Ascending aorta (tissue), 2 donors: ENCODE measurements at regions not wholly inside any gene's neighbourhood (a gene's known extent, or its start where the extent isn't known, plus 50 kb on each side); places are given as distances from the start of the nearest gene placed in this dataset.
"Not testable (repeated sequence)": the region's sequence is repeated elsewhere in the genome, so short reads cannot be mapped to it uniquely, and the experiment has no call there.

Experiments used
- DNase-seq, 2 donors: peaks; one replicate each; pipeline ENCODE4 v3.0.0-alpha.2; 2019; ENCODE audit warnings: low spot score in 2 of 2
- H3K27ac ChIP-seq, 2 donors: fragments of 200-600 bp; sonication (generic); one replicate each; pipeline ENCODE4 v1.5.1; 2016 to 2017; ENCODE audit warnings: mild to moderate bottlenecking in 1 of 2
- H3K27me3 ChIP-seq: fragments of 200-600 bp; sonication (generic); one replicate; pipeline ENCODE4 v1.5.1; 2017
- H3K36me3 ChIP-seq, 2 donors: fragments of 200-600 bp; sonication (generic); one replicate each; pipeline ENCODE4 v1.5.1; 2016
- H3K4me1 ChIP-seq, 2 donors: fragments of 200-600 bp; sonication (generic); one replicate each; pipeline ENCODE4 v1.5.1; 2016 to 2017; ENCODE audit warnings: mild to moderate bottlenecking in 1 of 2
- H3K4me3 ChIP-seq, 2 donors: fragments of 200-600 bp; sonication (generic); one replicate each; pipeline ENCODE4 v1.5.1; 2016 to 2017; ENCODE audit warnings: mild to moderate bottlenecking in 1 of 2
- H3K9me3 ChIP-seq, 2 donors: fragments of 200-600 bp; sonication (generic); one replicate each; pipeline ENCODE4 v1.5.1; 2016
- CTCF ChIP-seq, 3 experiments: fragments of 200-600 bp in 2 of 3; fragments of 450-650 bp in 1 of 3; sonication (generic) in 2 of 3; IDR thresholded peaks; one replicate each; pipeline ENCODE4 v1.5.1; 2016 to 2019; ENCODE audit warnings: antibody characterized with exemption in 3 of 3, mild to moderate bottlenecking in 1 of 3, moderate library complexity in 1 of 3
- intact Hi-C: fragments of 100-400 bp; cut with DNase I; formaldehyde crosslinking; loops from one replicate; pipeline ENCODE4 v1.15.1; 2023

DNA sequence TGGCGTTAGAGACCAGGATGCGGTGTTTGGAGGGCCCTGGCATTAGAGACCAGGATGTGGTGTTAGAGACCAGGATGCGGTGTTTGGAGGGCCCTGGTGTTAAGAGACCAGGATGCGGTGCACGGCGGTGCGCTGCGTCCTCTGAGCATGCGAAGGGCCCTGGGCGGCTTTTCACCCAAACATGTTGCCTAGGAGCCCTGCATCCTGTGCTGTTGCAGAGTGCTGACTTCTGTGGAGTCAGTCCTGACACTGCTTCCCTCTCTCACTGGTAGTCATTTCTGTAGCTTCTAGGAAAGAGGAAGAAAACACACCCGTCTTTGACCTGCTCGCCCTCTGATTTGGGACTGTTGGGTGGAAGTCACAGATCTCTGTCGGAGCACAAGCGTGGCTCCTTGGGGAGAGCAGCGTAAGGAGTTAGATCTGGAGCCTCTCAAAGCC lies 141.2 kb downstream of the LAT start:
- no peaks in the 10 kb centered on the region for H3K36me3 ChIP-seq
- intact Hi-C loops = no loop called here
- H3K27ac ChIP-seq = no peak overlapping the region
- no peak overlapping the region for H3K4me3 ChIP-seq
- no peaks in the 10 kb centered on the region for H3K9me3 ChIP-seq
- H3K4me1 ChIP-seq = no peaks in the 10 kb centered on the region
- no peaks in the 10 kb centered on the region for H3K27me3 ChIP-seq
- DNase-seq = no peak
- no peak for TF ChIP-seq CTCF (IDR thresholded peaks at IDR 0.05)

DNA sequence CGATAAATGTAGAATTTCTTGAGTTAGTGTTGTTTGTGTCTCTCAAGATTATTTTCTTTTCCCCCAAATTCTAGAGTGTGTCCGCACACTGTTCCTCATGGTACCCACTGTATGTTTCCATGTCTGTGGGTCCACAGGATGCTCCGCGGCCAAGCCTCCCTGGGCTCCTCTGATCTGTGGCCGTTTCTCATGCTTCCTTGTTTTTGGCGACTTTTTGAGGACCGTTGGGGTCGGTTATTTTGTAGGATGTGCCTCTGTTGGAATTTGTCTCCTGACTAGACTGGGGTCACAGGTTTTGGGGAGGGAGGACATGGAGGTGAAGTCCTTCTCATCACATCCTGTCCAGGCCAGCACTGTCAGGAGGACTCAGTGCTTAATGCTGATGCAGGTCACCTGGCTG lies 140.0 kb downstream of the LAT start:
- Histone ChIP-seq H3K9me3 (no peaks in the 10 kb centered on the region), H3K4me1 (no peaks in the 10 kb centered on the region), H3K4me3 (no peak overlapping the region), H3K27ac (no peak overlapping the region), H3K36me3 (no peaks in the 10 kb centered on the region), H3K27me3 (no peaks in the 10 kb centered on the region)
- TF ChIP-seq CTCF (IDR thresholded peaks at IDR 0.05) = no peak
- intact Hi-C loops = no loop called here
- DNase-seq = no peak

DNA sequence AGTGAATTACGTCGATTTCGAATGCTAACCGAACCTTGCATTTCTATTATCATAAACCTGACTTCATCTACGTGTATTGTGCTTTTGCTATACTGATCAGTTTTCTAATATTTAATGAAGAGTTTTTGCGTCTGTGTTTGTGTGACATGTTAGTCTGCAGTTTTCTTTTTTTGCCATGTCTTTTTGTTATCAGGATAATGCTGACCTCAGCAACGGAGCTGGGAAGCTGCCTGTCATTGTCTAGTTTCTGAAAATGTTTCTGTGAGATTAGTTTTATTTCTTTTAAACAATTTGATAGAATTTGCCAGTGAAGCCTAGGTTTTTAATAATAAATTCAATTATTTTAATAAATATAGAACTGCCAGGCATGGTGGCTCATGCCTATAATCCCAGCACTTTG lies 139.3 kb downstream of the LAT start:
- DNase-seq, H3K36me3 ChIP-seq, intact Hi-C loops, H3K27me3 ChIP-seq, H3K9me3 ChIP-seq, H3K4me1 ChIP-seq, H3K27ac ChIP-seq, H3K4me3 ChIP-seq: not testable (repeated sequence)

DNA sequence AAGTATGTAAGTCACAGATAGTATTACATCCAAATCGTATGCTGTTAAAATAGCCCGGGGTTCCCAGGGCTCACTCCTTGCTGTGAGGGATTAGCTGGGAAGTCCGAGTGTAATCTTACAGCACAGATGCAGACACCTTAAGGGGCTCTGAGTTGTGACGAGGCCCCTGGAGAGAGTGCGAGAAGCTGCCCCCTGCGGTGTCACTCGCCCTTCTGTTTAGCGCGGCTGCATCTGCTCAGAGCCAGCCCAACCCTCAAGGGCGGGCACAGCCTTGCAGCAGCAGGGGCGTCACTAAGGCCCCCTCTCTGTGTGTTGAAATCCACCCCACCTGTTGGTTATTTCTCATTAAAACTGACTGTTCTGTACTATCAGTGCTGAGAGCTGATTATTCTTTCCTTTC lies 135.8 kb downstream of the LAT start:
- DNase-seq, intact Hi-C loops: not testable (repeated sequence)

GRCh38 chr16:29118301-29118957 lies 133.6 kb downstream of the LAT start:
- H3K27ac ChIP-seq, H3K4me1 ChIP-seq, H3K27me3 ChIP-seq, DNase-seq, H3K4me3 ChIP-seq, H3K9me3 ChIP-seq, H3K36me3 ChIP-seq, intact Hi-C loops: not testable (repeated sequence)

More for the DNA sequence above, 135.8 kb downstream of the LAT start:
- not testable (repeated sequence) for H3K4me3 ChIP-seq, H3K27ac ChIP-seq, H3K36me3 ChIP-seq, H3K27me3 ChIP-seq, H3K9me3 ChIP-seq, H3K4me1 ChIP-seq

- H3K27me3 ChIP-seq = no peaks in the 10 kb centered on the region
- H3K4me1 ChIP-seq = peaks cover 0 to 5% of the 10 kb centered on the region in 2 donors
- H3K4me3 ChIP-seq = no peak overlapping the region
- TF ChIP-seq CTCF (IDR thresholded peaks at IDR 0.05) = no peak
- DNase-seq = no peak
- no peak overlapping the region for H3K27ac ChIP-seq
- no peaks in the 10 kb centered on the region for H3K9me3 ChIP-seq
- H3K36me3 ChIP-seq = peaks cover 0 to 2% of the 10 kb centered on the region in 2 donors
- intact Hi-C loops = no loop called here
Measured at GRCh38 chr16:29117631-29118030, 132.8 kb downstream of the LAT start.

DNA sequence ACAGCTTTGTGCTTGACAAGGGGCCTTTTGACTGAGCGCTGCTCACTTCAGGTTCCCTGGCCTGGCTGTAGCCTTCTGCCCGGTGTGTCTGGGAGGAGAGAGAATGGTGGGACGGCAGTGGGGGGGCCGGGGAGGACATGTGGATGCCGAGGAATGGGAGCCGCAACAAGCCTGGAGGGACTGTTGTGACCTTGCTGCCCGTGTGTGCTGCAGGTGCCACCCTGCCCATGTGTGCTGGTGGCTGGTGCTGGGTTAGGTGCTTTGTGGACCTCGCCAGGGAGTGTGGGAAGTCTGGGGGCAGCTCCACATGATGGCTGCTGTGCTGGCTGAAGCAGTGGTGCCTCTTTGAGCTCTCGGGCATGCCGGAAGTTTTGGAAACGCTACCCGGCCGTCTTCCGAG lies 132.1 kb downstream of the LAT start:
- Histone ChIP-seq H3K27ac (no peak overlapping the region), H3K9me3 (no peaks in the 10 kb centered on the region), H3K36me3 (peaks cover 0 to 2% of the 10 kb centered on the region in 2 donors), H3K4me1 (peaks cover 0 to 5% of the 10 kb centered on the region in 2 donors), H3K4me3 (no peak overlapping the region), H3K27me3 (no peaks in the 10 kb centered on the region)
- DNase-seq = no peak
- TF ChIP-seq CTCF (IDR thresholded peaks at IDR 0.05) = no peak
- intact Hi-C loops = no loop called here

GRCh38 chr16:29116207-29116606 lies 131.4 kb downstream of the LAT start:
- H3K4me3 ChIP-seq, H3K4me1 ChIP-seq, H3K27me3 ChIP-seq, intact Hi-C loops, H3K36me3 ChIP-seq, DNase-seq, H3K9me3 ChIP-seq, H3K27ac ChIP-seq: not testable (repeated sequence)

DNA sequence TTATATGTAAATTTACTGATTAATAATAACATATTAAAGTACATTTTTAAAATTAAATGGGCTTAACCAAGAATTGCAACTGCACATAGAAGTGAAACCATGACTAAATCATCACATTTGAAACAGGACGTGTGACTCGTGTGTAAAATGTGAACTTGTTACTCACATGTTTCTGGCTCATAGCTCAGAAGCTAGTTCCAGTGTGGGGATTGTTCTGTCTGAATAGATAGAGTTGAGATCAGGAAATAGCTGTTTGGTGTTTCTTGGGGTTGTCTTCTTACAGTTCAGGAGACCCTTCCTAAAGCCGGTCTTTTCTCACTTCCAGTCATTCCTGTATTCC lies 130.9 kb downstream of the LAT start:
- H3K27me3 ChIP-seq, H3K27ac ChIP-seq, intact Hi-C loops: not testable (repeated sequence)

More for the DNA sequence above, 130.9 kb downstream of the LAT start:
- not testable (repeated sequence) for DNase-seq, H3K4me3 ChIP-seq, H3K36me3 ChIP-seq, H3K4me1 ChIP-seq, H3K9me3 ChIP-seq
